Muscle of back (tissue), 3 donors: ENCODE measurements at regions not wholly inside any gene's neighbourhood (a gene's known extent, or its start where the extent isn't known, plus 50 kb on each side); places are given as distances from the start of the nearest gene placed in this dataset.

ENCODE experiments used
- DNase-seq, 3 donors: peaks; one replicate each; pipeline versions ENCODE4 v3.0.0 to v3.0.0-alpha.2; 2013

DNA sequence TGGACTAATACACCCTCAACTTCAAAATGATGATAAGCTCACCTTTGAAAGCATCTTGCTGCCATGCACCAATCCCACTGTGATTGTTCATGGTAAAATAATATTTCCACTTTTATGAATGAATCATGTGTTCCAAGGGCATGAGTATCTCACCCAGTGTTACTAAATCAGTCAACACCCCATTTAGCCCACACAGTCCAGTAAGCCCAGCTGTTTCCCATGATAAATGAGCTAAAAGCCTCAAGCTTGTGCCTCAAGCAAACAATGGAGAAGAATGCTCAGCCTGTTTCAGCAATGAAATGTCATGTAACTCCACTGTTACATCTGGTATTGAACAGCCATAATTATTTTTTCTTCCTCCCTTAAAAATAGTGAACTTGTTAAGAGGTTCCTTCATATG, 442.5 kb downstream of the XPNPEP1 start:
- DNase-seq, result no peak

DNA sequence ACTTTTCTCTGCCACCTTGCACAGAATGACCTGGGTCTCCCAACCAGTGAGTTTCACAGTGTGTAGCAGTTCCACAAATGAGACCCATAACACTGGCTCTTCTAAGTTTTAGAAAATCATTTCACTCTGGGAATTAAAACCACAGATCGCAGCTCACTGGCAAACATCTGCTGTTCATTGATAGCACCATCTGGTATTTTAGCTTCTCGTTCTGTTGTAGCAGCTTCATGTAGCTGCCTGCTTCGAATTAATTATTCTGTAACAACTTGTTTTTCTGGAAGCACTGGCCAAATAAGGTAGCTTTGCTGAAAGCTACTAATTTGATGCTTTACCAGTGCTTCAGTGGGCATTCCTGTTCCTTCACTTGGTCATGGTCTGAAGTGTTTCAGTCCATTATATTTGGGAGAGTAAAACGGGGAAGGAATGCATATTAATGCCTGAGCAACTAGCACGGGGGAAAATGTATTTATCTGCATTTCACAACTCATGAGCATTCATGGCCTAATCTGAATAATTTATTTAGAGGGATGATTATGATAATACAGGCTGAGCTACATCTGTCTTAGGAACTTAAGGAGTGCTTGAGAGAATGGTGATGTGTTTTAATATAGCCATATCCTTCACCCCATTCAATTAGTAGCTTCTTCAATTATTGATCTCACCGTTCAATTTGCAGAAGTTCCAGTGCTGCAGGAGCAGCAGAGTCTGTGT, 447.4 kb downstream of the XPNPEP1 start:
- peak in 1 of 3 donors; percentile 4 for DNase-seq

- no peak for DNase-seq
Observed at GRCh38 chr10:109474812-109475211, 448.5 kb downstream of the XPNPEP1 start.

DNA sequence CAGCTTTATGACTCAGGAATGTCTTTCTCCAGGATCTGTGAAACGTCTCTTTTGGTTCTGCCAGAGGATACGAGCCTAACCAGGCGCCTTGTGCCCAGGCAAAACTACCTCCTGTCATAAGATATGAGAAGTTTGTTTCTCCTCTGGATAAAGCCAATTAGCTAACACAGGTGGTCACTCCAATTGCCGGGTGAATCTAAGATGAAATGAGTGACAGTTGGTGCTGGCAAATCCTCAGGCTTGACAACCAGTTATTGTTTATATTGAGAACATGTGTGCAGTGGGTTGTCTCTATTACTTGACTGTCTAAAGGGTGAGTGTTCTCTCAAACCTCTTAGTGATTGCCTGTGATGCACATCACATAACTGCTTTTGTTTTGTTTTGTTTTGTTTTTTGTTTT, 449.1 kb downstream of the XPNPEP1 start:
- DNase-seq, result no peak

DNA sequence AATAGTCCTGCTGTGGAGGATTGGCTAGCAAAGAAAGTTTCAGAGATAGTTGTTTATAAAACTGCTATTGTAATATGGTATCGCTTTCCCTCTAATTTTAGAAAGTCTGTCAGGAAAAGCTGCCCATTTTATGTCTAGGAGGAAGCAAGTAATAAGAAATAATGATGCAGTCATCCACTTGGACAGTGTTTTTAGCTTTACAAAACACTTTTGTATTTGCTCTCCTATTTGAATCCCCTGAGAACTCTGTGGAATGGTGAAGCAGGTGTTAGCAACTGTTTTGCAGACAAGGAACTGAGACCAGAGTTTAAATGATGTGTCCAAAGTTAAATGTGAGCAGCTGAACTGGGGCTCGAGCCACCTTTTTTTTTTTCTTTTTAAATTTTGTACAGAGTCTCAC, 455.8 kb downstream of the XPNPEP1 start:
- DNase-seq, result peak in 2 of 3 donors; percentile 10 to 17

DNA sequence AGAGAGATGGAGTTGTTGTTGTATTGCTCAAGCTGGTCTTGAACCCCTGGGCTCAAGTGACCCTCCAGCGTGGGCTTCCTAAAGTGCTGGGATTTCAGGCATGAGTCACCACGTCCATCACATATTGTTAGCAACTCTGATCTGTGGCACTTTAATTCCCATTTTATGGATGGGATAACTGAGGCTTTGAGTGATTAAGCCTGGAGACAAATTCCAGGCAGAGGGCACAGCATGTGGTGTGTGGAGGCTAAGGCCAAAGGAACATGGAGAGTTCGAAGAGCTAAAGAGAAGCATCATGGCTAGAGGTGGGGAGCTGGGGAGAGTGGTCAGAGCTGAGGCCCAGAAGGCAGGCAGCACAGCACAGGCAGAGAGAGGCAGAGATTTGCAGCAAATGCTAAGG, 458.4 kb downstream of the XPNPEP1 start:
- DNase-seq, result no peak

- no peak for DNase-seq
Observed at GRCh38 chr10:109457302-109457638, 466.0 kb downstream of the XPNPEP1 start.

- DNase-seq, result peak in 1 of 3 donors; percentile 9
Observed at GRCh38 chr10:109456566-109457301, 466.6 kb downstream of the XPNPEP1 start.

DNA sequence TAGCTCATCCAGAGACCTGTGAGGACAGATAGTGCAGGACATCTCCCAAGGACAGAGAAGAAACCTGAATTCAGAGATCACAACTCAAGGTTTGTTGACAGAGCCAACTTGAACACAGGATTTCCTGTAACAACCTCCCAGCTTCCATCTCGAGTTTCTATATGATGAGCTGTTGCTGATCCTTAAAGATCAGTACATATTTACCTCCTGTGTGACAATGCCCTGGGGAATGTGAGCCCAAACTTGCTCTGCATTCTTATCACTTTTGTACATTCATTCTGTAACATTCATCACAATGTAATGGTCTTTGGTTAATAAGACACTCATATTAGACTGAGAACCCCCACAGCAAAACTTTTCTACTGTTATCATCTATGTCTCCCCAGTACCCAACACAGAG, 468.6 kb downstream of the XPNPEP1 start:
- no peak for DNase-seq

DNA sequence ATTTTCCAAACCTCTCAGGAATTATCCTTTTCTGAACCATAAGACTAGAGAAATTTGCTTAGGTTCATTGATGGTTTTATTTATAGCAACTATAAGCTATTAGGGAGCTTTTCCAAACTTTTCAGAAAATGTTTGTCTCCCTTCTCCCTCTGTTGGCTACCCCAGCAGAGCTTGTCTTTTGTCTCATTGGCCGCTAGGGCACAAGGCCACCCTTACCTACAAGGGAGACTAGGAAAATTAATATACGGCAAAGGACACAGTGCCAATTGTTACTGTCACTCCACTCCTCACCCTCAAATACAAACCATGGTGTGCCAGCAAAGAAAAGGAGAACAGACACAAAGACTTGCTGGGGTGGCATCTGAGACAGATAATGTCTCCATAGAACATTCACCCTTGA, 471.4 kb downstream of the XPNPEP1 start:
- DNase-seq, result no peak

DNA sequence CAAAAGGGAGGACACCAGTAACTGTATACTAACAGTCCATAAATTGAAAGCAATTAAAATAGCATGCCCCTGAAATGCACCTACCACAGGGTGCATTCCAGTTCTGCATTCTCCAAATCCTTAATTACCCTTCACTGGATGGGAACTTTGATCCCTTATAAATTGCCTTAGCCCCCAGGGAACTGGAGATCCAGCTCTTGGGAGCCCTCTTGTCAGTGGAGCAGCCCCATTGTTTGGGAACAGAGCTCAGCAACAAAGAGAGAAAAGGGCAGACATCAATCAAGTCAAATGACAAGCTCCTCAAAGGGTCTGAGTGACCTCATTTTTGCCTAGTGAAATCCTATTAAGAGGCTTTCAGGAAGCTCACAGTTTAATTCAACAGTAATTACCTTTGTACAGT, 472.6 kb downstream of the XPNPEP1 start:
- no peak for DNase-seq

DNA sequence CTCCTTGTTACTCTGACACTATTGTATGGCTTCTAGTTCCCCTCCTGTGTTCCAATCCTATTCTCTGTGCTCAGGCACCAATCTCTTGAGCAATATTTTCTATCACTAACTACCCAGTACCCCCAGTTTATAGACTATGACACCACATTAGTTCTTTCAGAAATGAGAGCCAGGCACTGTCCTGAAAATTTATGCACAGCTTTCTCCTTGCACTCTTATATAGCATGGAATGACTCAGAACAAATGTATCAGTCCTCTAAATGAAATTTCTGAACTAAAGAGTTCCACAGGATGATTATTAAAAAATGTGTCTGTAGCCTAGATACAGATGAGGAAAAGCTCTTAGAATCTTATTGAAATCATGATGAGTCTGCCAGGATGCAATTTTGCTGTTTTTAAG, 489.9 kb downstream of the XPNPEP1 start:
- no peak for DNase-seq

- no peak for DNase-seq
Observed at GRCh38 chr10:109432281-109432680, 491.0 kb downstream of the XPNPEP1 start.

- DNase-seq, result no peak
Observed at GRCh38 chr10:109430799-109431198, 492.5 kb downstream of the XPNPEP1 start.

DNA sequence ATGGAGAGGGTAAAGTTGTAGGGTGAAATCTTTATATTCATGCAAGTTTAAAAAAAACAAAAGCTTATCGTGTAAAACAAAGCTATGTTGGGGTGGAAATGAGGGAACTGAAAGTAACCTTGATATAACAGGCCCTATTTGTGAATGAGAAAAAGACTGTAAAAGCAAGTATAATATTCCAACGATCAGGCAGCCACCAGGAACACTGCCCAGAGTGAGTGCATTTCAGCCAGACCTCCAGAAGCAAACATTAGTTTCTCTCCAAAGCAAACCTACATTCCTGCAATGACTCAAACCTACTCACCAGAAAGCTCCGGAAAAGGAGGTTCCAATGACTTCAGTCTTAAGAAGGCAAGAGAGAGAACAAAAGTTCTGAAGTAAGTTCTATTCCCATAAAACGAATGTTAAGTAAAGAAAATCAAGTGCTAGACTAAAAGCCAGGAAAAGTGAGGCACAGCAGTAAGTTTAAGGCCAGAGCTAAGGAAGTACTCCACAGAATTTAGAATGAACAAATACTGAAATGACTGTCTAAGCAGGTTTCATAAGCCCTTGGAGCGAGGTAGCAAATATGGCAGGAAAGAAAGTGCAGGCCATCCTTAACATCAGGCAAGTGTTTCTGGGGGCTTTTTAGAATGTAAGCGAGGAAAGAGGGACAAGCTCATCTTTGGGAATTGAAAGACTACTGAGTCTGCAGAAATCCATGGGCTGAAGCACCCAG, 493.1 kb downstream of the XPNPEP1 start:
- DNase-seq, result peak in 2 of 3 donors; percentile 20 to 45

GRCh38 chr10:109428775-109429491, 494.4 kb downstream of the XPNPEP1 start:
- no peak for DNase-seq

DNA sequence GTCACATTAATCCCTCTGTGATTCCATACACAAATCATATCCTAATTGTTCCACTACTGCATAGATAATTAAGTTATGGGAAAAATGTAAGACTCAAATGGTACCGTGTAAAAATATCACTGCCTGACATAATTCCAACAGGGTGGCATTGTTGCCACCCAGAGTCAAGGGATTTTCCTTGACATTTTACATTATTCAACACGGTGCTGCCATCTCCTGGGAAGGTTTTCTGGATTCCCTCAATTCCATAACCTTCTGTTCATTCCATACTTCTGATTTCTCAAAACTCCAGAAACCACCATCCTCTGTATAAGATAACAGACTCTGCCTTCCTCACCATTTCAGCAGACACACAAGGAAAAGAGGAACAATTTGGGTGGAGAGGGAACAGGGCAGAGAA, 495.9 kb downstream of the XPNPEP1 start:
- DNase-seq, result peak; percentile 5 to 15 (median 9)

DNA sequence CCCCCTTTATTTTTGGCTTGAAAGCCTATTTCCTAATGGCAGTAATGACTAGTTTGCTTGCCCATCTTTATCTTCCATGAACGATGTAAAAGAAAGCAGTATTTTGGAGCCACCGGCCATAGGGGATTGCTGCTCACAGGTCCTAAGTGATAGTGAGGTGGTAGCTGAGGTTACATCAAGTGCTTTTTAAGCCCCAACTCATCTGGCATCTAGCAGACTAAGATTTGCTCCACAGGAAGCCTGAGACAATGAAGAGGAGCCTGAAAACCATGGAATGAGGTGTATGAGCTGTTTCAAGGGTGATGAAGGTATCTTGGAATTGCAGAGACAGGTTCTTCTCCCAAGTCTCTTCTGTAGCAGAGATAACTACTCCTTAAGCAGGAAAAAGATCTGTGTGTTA, 496.3 kb downstream of the XPNPEP1 start:
- DNase-seq, result no peak

- DNase-seq, result no peak
Observed at GRCh38 chr10:109418795-109419194, 504.5 kb downstream of the XPNPEP1 start.

GRCh38 chr10:109417803-109418202, 505.5 kb downstream of the XPNPEP1 start:
- no peak for DNase-seq

DNA sequence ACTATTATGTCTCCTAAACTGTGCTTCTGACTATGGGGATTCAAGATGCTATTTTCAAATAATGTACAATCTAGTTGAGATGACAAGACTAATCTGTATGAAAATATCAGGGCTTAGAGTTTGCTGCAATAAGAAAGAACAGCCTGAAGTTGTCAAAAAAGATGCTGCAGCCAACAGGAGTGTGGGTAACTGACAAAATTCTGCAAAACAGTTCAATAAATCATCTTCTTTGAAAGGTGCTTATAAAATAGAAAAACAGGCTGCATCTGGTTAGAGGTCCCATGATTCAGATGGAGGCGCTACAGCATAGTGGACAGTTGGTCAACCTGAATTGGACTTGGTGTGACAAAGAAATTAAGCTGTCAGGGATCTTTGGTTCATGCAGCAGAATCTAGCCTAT, 511.0 kb downstream of the XPNPEP1 start:
- no peak for DNase-seq

DNA sequence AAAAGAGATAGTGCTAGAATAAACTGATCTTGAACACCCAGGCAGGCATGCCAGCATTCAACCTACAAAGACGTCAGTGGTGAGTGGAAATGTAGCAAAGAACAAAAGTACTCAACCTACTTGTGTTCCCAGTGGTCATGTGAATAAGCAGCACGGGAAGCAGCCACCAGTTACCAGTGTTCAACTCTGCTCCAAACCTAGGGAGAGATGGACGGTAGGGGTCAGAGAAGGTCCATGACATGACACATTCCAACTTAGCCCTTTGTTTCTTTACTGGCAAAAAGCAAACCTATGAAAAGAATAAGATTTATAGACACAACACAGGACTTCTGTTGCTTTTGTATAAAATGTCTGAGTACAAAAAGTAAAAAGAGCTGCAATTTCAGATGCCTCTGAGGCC, 511.4 kb downstream of the XPNPEP1 start:
- peak in 2 of 3 donors; percentile 2 to 8 for DNase-seq
